IPS DF 4.7 (cell line): ENCODE measurements at regions not wholly inside any gene's neighbourhood (a gene's known extent, or its start where the extent isn't known, plus 50 kb on each side); places are given as distances from the start of the nearest gene placed in this dataset.

Source experiments
- DNase-seq: peaks from one replicate; pipeline ENCODE4 v3.0.0-alpha.2; 2013; ENCODE audit warnings: low spot score; ENCODE audit errors: extremely low read depth

GRCh38 chr5:165149431-165149830 is 1644.0 kb downstream of the MAT2B start:
- no peak for DNase-seq

DNA sequence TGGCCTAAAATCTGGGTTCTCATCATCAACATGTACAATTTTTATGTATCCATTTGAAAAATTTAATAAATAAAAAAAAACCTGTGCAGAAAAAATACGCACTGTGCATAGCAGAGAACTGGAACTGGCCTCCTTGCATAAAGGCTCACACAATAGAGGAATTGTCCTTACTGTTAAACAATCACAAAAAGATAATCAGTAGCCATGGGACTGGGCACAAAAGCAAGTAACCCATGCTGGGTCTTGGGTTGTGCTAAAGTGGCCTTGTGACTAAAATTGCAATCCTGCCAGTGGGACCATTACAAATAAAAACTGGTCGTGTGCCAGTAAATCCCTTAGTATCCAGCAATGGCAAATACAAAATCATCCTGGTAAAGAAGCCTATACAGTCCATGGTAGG is 1646.6 kb downstream of the MAT2B start:
- DNase-seq: no peak

- DNase-seq: no peak
Measured at GRCh38 chr5:165157219-165157618, 1651.8 kb downstream of the MAT2B start.

- DNase-seq: peak; percentile 16
Measured at GRCh38 chr5:165161204-165161603, 1655.8 kb downstream of the MAT2B start.

- DNase-seq: no peak
Measured at GRCh38 chr5:165163861-165164260, 1658.4 kb downstream of the MAT2B start.

DNA sequence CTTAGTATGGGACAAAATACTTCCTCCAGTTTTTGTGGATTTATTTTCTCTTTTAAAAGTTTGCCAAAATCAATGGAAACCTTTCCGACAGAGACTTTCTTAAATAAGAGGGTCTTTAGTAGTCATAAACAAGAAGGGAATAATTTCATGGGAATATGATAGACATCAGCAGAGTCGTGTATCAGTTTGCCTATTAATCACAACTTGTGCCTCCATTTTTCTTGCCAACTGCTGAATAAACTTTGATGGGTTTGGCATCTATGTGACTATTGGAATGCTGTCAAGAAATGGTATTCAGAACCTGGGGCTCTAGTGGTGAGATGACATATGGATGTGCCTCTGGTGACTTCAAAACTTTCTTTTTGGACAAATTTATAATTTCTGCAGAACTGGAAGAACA is 1668.2 kb downstream of the MAT2B start:
- no peak for DNase-seq

DNA sequence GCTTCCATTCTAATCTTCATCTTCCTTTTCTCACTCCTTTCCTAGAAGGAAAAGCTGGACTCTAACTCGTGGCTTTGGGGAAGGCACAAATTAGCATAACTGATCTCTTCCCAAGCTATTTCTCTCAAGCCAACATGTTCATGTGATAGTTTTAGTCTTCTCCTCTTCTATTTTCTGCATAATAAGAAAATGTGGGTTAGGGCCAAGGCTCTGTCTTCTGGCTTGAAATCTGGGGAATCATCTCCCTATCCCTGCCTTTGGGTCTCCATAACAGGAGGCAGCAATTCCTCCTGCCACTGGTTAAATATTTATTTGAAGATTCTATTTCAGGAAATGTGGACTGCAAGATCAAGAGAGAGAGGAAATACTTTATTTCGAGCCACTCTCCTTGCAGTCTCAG is 1669.6 kb downstream of the MAT2B start:
- no peak for DNase-seq

- no peak for DNase-seq
Measured at GRCh38 chr5:165184183-165184582, 1678.8 kb downstream of the MAT2B start.

GRCh38 chr5:165185716-165186115 is 1680.3 kb downstream of the MAT2B start:
- DNase-seq: no peak

- no peak for DNase-seq
Measured at GRCh38 chr5:165187815-165188214, 1682.4 kb downstream of the MAT2B start.

GRCh38 chr5:165188556-165189175 is 1683.2 kb downstream of the MAT2B start:
- DNase-seq: no peak

DNA sequence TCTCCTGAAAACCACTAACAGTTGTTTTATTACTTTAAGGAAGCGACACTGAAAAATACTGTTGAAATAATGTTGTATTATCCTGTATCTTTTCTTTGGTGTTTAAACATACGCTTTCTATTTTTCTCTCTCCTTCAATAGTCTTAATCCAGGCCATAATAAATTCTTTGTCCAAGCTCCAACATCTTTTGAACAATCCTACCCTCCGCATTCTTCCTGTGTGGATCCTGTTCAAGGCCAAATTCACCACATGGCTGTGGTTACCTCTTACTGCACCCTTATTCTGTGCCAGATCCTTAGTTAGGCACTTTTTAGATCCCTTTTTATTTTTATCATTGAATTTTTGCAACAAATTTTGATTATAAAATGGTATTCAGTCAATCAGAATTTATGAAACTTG is 1691.5 kb downstream of the MAT2B start:
- DNase-seq: no peak

GRCh38 chr5:165201369-165201768 is 1696.0 kb downstream of the MAT2B start:
- no peak for DNase-seq

DNA sequence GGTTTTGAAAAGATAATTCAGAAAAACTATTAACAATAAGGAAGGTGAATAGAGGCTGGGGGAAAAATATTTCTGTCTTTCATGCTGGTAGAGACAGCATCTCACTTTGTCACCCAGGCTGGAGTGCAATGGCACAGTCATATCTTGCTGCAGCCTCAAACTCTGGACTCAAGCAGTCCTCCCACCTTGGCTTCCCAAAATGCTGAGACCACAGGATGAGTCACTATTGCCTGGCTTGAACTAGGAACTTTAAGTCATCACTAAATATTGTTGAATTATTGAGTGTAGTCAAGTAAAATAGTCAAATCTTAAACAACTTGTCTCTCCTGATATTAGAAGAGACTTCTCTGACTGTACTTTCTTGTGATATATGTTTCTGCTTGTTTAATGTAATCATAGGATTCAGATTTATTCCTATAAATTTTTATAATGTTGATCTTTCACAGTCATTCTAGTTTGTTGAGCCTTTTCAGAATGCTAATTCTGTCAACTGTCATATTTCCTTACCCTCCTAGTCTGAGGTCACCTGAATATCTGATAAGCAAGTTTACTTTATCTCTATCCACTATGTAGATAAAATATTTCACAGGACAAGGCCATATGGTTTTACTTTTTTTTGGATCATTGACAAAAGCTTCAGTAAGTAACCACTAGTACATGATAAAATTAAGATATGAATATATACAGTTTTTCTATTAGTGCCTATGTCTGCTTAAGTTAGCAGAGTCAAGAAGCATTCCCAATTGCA is 1696.5 kb downstream of the MAT2B start:
- DNase-seq: no peak

- DNase-seq: no peak
Measured at GRCh38 chr5:165202519-165202910, 1697.1 kb downstream of the MAT2B start.

DNA sequence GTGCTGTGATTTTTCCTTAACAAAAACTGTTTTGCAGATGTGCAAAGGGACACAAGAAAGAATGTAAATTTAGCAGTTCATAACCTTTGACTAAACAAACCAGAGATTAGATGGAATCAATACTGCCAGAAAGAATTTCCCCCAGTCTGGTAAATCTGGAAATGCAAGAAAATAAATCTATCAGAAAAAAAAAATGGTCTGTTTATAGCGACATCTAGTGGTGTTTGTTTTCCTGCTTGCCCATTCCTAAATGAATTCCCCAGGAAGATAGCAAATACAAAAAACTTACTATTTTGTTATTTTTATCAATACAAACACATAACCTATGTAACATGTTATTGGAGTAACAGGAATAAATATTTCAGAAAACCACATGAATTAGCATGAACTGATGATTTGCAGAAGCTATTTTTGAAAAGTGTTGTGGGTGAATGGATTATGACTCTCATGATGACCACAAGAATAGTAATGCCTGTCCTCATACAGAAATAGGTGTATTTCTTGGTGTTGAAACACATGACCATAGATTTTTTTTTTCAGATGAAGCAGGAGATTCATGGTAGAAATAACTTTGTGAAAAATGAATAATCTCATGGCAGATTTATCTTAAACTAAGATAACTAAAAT is 1703.8 kb downstream of the MAT2B start:
- DNase-seq: no peak

DNA sequence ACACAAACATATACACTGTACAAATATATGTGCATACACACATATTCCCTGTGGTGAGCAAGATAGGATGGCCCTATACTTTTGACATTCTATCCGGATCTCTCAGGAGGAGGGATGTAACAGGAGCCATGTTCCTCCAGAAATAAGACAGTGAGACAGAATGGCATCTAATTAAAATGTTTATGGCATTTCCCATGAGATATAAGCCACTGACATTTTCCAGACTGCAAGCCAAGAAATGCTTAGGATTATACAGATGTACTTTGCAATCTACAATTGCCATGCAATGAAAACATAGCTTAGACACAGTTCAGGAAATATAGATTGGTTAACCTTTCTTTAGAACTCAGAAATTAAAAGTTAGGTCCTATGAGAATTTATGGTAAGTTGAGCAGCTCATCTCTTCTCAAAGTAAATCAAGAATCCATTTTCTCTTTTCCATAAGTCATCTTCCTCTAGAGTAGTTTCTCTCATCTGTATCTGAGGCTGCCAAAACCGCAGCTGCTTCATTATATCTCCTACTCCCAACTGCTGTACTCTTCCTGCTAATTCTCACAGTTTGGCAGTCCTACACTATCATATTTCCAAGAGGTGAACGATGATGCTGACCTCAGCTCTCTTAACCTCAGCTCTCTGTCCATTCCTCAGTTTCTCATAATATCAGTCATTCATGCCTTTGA is 1719.1 kb downstream of the MAT2B start:
- DNase-seq: no peak

DNA sequence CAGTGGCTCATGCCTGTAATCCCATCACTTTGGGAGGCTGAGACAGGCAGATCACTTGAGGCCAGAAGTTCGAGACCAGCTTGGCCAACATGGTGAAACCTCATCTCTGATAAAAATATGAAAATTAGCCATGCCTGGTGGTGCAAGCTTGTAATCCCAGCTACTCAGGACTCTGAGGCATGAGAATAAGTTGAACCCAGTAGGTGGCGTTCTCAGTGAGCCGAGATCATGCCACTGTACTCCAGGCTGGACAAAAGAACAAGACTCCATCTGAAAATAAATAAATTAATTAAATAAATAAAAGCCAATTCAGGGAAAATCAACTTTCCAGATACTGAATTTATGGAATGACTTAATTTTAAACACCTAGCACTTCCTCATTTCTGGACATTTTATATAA is 1722.1 kb downstream of the MAT2B start:
- DNase-seq: no peak

DNA sequence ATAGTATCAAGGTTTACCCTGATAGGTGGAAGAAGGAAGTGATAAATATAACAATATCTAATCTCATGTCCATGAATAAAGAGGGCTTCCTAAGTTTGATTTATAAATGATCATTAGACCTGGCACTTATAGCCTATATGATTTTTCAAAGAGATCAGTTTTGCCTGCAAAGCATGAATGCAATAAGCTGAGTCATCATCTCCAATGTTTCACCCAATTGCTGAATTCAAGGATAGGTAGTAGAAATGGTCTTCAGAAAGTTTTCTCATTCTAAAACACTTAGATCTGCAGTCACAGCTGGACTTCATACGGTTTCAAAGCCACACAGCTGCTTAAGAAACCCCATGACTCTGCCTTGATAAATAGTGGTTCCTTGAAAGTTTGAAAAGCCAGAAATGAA is 1722.8 kb downstream of the MAT2B start:
- DNase-seq: no peak

DNA sequence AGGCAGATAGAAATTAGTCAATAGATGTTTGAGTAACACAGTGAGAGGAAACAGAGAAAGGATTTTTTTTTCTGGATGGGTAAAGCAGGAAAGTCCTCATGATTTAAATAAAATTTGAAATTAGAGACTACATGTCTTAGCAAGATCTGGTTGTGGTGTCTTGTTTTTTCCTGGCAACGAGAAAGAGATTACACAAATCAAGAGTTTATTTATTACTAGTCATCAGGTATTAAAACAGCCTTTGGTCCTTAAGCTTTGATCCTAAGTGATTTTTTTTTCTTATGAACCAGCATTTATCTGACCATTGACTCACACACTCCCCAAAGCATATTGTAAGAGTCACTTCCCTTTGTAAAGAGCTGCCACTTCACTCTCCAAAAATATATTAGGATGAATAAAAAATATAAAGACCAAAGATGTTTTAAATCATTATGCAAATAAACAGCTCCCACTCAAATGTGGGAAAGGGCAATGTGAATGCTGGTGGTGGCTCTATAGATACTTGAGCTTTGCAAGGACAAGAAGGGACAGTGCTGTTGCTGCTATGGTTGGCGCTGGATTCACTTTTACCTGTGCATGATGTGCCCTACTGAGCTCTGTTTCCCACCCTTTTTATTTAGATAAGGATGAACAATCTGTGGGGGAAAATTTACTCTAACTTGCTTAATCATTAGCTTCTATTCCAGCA is 1726.5 kb downstream of the MAT2B start:
- no peak for DNase-seq

DNA sequence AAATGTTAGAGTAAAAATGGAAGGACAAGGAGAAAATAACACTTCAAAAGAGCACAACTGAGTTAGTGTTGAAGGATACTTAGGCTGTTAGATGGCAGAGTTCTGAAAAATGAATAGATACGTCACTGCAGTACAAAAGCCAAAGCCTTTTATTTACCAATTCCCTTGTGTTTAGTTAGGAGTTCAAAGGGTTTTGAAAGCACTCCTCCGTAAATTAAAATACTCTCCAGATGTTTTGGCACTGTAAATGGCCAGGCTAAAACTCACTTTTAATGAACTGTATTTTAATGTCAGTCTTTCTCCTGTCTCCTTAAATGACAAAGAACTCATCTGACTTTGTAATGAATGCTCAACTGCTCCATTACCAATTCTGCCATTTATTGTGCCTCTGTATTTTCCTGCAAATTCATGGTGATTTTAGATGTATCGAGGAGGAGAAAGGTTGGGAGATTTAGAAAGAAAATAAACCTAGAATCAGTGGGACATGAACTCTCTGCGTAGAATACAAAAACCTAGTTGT is 1727.2 kb downstream of the MAT2B start:
- no peak for DNase-seq
